ENCODE measurements at regions not wholly inside any gene's neighbourhood (a gene's known extent, or its start where the extent isn't known, plus 50 kb on each side); places are given as distances from the start of the nearest gene placed in this dataset.

GRCh38 chr7:42456756-42457276 is 219.8 kb upstream of the GLI3 start:
- Histone ChIP-seq H3K9me3 (replicated peaks; ENCODE audit: control insufficient read depth, insufficient read depth, low read length) (no peaks in the 10 kb centered on the region), H3K79me2 (ENCODE audit: control insufficient read depth, insufficient read depth, low read length) (no peaks in the 10 kb centered on the region), H3K27ac (ENCODE audit: insufficient read depth, low read depth, low read length) (no peak overlapping the region), H3K4me1 (ENCODE audit: control insufficient read depth, extremely low read depth, insufficient read depth, low read length) (no peaks in the 10 kb centered on the region), H3K4me3 (replicated peaks in 1 of 3; ENCODE audit: insufficient read depth in 1 of 3, low read depth in 1 of 3, low read length in 3 of 3) (no peak overlapping the region), H3K27me3 (ENCODE audit: control insufficient read depth in 2 of 2, insufficient read depth in 2 of 2, low read length in 2 of 2) (no peaks in the 10 kb centered on the region), H4K20me1 (replicated peaks; ENCODE audit: control insufficient read depth, extremely low read depth, insufficient read depth, low read length) (no peaks in the 10 kb centered on the region), H3K36me3 (ENCODE audit: control insufficient read depth in 2 of 2, extremely low read depth in 1 of 2, insufficient read depth in 2 of 2, low read length in 2 of 2) (no peaks in the 10 kb centered on the region), H3K9ac (replicated peaks; ENCODE audit: extremely low read depth, insufficient read depth, low read length) (no peak overlapping the region), H2AFZ (ENCODE audit: low read depth, low read length) (no peak overlapping the region), H3K9me1 (replicated peaks; ENCODE audit: control insufficient read depth, extremely low read depth, insufficient read depth, low read length) (no peaks in the 10 kb centered on the region), H3K4me2 (ENCODE audit: insufficient read depth, low read length) (no peak overlapping the region)
- dilution Hi-C loops (cut with MboI; ENCODE audit: extremely low pct_ligation_motif_present, low sequenced_read_pairs) (no loop called here), intact Hi-C loops (cut with micrococcal nuclease) (no loop called here)
- DNase-seq (ENCODE audit: low read depth, low spot score): no peak
- no TSS peak for BruUV-seq (replicated peaks)
- TF ChIP-seq POLR2A (IDR thresholded peaks at IDR 0.05; ENCODE audit: low read depth, low read length): no peak
- no peak for FAIRE-seq
- CTCF ChIA-PET: no interaction called here
- POLR2A ChIA-PET: no interaction called here

- ChIA-PET CTCF (no interaction called here), POLR2A (no interaction called here)
- dilution Hi-C loops (cut with MboI; ENCODE audit: extremely low pct_ligation_motif_present, low sequenced_read_pairs) (no loop called here), intact Hi-C loops (cut with micrococcal nuclease) (no loop called here)
- no peak overlapping the region for H3K4me2 ChIP-seq (ENCODE audit: insufficient read depth, low read length)
- H2AFZ ChIP-seq (ENCODE audit: low read depth, low read length): no peak overlapping the region
- H3K9me3 ChIP-seq (replicated peaks; ENCODE audit: control insufficient read depth, insufficient read depth, low read length): no peaks in the 10 kb centered on the region
- no peaks in the 10 kb centered on the region for H4K20me1 ChIP-seq (replicated peaks; ENCODE audit: control insufficient read depth, extremely low read depth, insufficient read depth, low read length)
- BruUV-seq (replicated peaks): no TSS peak
- no peaks in the 10 kb centered on the region for H3K9me1 ChIP-seq (replicated peaks; ENCODE audit: control insufficient read depth, extremely low read depth, insufficient read depth, low read length)
- TF ChIP-seq CTCF (IDR thresholded peaks at IDR 0.05; ENCODE audit: extremely low read depth in 1 of 2, insufficient read depth in 1 of 2, low read depth in 1 of 2, low read length in 2 of 2): no peak
- TF ChIP-seq POLR2AphosphoS5 (IDR thresholded peaks at IDR 0.05; ENCODE audit: insufficient read depth, low read depth, low read length): no peak
- no peak for TF ChIP-seq POLR2A (IDR thresholded peaks at IDR 0.05; ENCODE audit: low read depth, low read length)
- TF ChIP-seq JUN (IDR thresholded peaks at IDR 0.05; ENCODE audit: borderline replicate concordance, insufficient read depth, insufficient read length, low read depth): no peak
- no peak for TF ChIP-seq MYC (IDR thresholded peaks at IDR 0.05; ENCODE audit: low read depth, low read length)
- no peak for TF ChIP-seq MAX (IDR thresholded peaks at IDR 0.05; ENCODE audit: insufficient read depth, insufficient read length)
- no peak for TF ChIP-seq EZH2 (IDR thresholded peaks at IDR 0.05; ENCODE audit: borderline replicate concordance, low read depth, low read length, severe bottlenecking)
- no peak for TF ChIP-seq FOS (IDR thresholded peaks at IDR 0.05; ENCODE audit: borderline replicate concordance, insufficient read depth, low read length)
- no peak for TF ChIP-seq GATA2 (IDR thresholded peaks at IDR 0.05; ENCODE audit: insufficient read depth, insufficient read length, low read depth, low read length)
- no peak overlapping the region for H3K4me3 ChIP-seq (replicated peaks in 1 of 3; ENCODE audit: insufficient read depth in 1 of 3, low read depth in 1 of 3, low read length in 3 of 3)
- FAIRE-seq (no peak), DNase-seq (ENCODE audit: low read depth, low spot score) (no peak)
- no peaks in the 10 kb centered on the region for H3K4me1 ChIP-seq (ENCODE audit: control insufficient read depth, extremely low read depth, insufficient read depth, low read length)
- no peaks in the 10 kb centered on the region for H3K27me3 ChIP-seq (ENCODE audit: control insufficient read depth in 2 of 2, insufficient read depth in 2 of 2, low read length in 2 of 2)
- H3K36me3 ChIP-seq (ENCODE audit: control insufficient read depth in 2 of 2, extremely low read depth in 1 of 2, insufficient read depth in 2 of 2, low read length in 2 of 2): no peaks in the 10 kb centered on the region
- no peaks in the 10 kb centered on the region for H3K79me2 ChIP-seq (ENCODE audit: control insufficient read depth, insufficient read depth, low read length)
- H3K9ac ChIP-seq (replicated peaks; ENCODE audit: extremely low read depth, insufficient read depth, low read length): no peak overlapping the region
- no peak overlapping the region for H3K27ac ChIP-seq (ENCODE audit: insufficient read depth, low read depth, low read length)
Measured at GRCh38 chr7:42456267-42456666, 219.3 kb upstream of the GLI3 start.
